ENCODE measurements at regions not wholly inside any gene's neighbourhood (a gene's known extent, or its start where the extent isn't known, plus 50 kb on each side); places are given as distances from the start of the nearest gene placed in this dataset.

- TF ChIP-seq POLR2A (IDR thresholded peaks at IDR 0.05; ENCODE audit: control extremely low read depth in 1 of 2, low read depth in 2 of 2, low read length in 2 of 2) (no peak), GTF2F1 (IDR thresholded peaks at IDR 0.05; ENCODE audit: borderline replicate concordance, low read depth, low read length) (no peak)
These were observed 95.5 kb upstream of the FAM20C start for GRCh38 chr7:96861-97260.

Data from H1 (cell line).